Heart right ventricle (tissue), 16 donors: ENCODE measurements at regions not wholly inside any gene's neighbourhood (a gene's known extent, or its start where the extent isn't known, plus 50 kb on each side); places are given as distances from the start of the nearest gene placed in this dataset.

Experiments used
- ATAC-seq, 8 donors: fragments of 200-7000 bp; cut with Tn5 transposase; one replicate each; pipeline ENCODE4 v1.9.1; 2020; ENCODE audit warnings: mild to moderate bottlenecking in 8 of 8, moderate library complexity in 8 of 8, moderate number of reproducible peaks in 1 of 8
- DNase-seq, 2 donors: peaks; one replicate each; pipeline ENCODE4 v3.0.0-alpha.2; 2020
- H3K27ac ChIP-seq, 10 donors: fragments of 200-600 bp; sonication (generic) in 2 of 10; one replicate each; pipeline versions ENCODE4 v1.5.0 to v1.8.0; 2020 to 2022; ENCODE audit warnings: mild to moderate bottlenecking in 3 of 10
- H3K27me3 ChIP-seq, 7 donors: fragments of 200-600 bp; one replicate each; pipeline ENCODE4 v1.8.0; 2021 to 2022; ENCODE audit warnings: mild to moderate bottlenecking in 2 of 7
- H3K36me3 ChIP-seq, 9 donors: fragments of 200-600 bp; sonication (generic) in 1 of 9; one replicate each; pipeline versions ENCODE4 v1.5.0 to v1.8.0; 2020 to 2022; ENCODE audit warnings: mild to moderate bottlenecking in 2 of 9
- H3K4me1 ChIP-seq, 9 donors: fragments of 200-600 bp; sonication (generic) in 1 of 9; one replicate each; pipeline versions ENCODE4 v1.5.0 to v1.8.0; 2020 to 2022; ENCODE audit warnings: mild to moderate bottlenecking in 4 of 9
- H3K4me3 ChIP-seq, 10 donors: fragments of 200-600 bp; sonication (generic) in 2 of 10; one replicate each; pipeline versions ENCODE4 v1.5.0 to v1.8.0; 2020 to 2022; ENCODE audit warnings: mild to moderate bottlenecking in 7 of 10, moderate library complexity in 2 of 10
- H3K9me3 ChIP-seq, 11 donors: fragments of 200-600 bp in 10 of 11; sonication (generic) in 2 of 11; one replicate each; pipeline versions ENCODE4 v1.5.0 to v1.8.0; 2013 to 2022; ENCODE audit warnings: mild to moderate bottlenecking in 2 of 11, control low read depth in 1 of 11, moderate library complexity in 1 of 11
- CTCF ChIP-seq, 9 donors: fragments of 200-600 bp; sonication (generic) in 2 of 9; IDR thresholded peaks; one replicate each; pipeline versions ENCODE4 v1.5.0 to v1.8.0; 2021 to 2022; ENCODE audit warnings: antibody characterized with exemption in 9 of 9, mild to moderate bottlenecking in 5 of 9, moderate library complexity in 1 of 9
- WGBS, 2 donors: extraction: QIAGEN DNeasy Blood & Tissue Kit; methylation state at CpG; one replicate each; pipeline ENCODE4 v1.1.7; 2013; ENCODE audit warnings: inconsistent platforms in 1 of 2; 5-methylcytosine and 5-hydroxymethylcytosine counted together
- intact Hi-C, 10 donors: fragments of 100-400 bp; cut with DNase I; formaldehyde crosslinking; loops; one replicate each; pipeline versions ENCODE4 v1.11.1 to v1.14.2; 2022
- donor health status: Arrhythmogenic right ventricular cardiomyopathy.
- donor health status: ischemic (EF 13 %, LVEDD 7.1; RV severe dilation, severe dysfunction).
- donor health status: healthy with polysubstance abuse.
- donor health status: DM: no; HTN: yes; CAD: no.
- donor health status: DM: no; HTN: no; CAD: no.
- donor health status: ischemic (EF 25% LVEDD 6.9; RV normal size, moderate dysfunction).
- donor health status: ischemic (EF 25% LVEDD 5.7; RV mildly dilated, moderate dysfunction).
- donor health status: healthy.
- donor health status: DM: yes; HTN: yes; CAD: no.
- donor health status: Ischemic cardiomyopathy.
- donor health status: ischemic (EF 35%, LVEDD 5.7; RV mildly dilated, moderate dysfunction).
- donor health status: nonischemic (EF 11% LVEDD 7.7; RV severe dilation, severe dysfunction).
- donor health status: DM: yes; HTN: yes; CAD: no.
- donor health status: PGD.
- donor health status: ischemic (EF 29% LVEDD 5.4; RV normal size, mild dysfunction).
- donor health status: nonischemic (EF 23%, LVEDD 6.1; RV moderate dilation, normal function).

GRCh38 chr2:83565181-83565580, 893.9 kb downstream of the SUCLG1 start:
- WGBS, 2 donors: 63 to 68% methylated on average over 4 of the region's 4 CpGs
- Histone ChIP-seq H3K27me3 (no peaks in the 10 kb centered on the region), H3K4me3 (no peak overlapping the region), H3K4me1 (no peaks in the 10 kb centered on the region), H3K9me3 (no peaks in the 10 kb centered on the region), H3K36me3 (no peaks in the 10 kb centered on the region), H3K27ac (no peak overlapping the region)
- no peak for TF ChIP-seq CTCF (IDR thresholded peaks at IDR 0.05)
- DNase-seq (no peak), ATAC-seq (no peak)
- intact Hi-C loops: no loop called here

- Histone ChIP-seq H3K36me3 (no peaks in the 10 kb centered on the region), H3K4me3 (no peak overlapping the region), H3K27me3 (no peaks in the 10 kb centered on the region), H3K4me1 (no peaks in the 10 kb centered on the region), H3K9me3 (peaks cover 0 to 2% (median 0%) of the 10 kb centered on the region in 11 donors), H3K27ac (no peak overlapping the region)
- intact Hi-C loops: loop anchor here in 1 of 10 donors (5.0 kb wide), 1 partner anchor 1814 kb away; no protein-coding TSS in a partner anchor
- WGBS, 2 donors: 66 to 71% methylated on average over 3 of the region's 3 CpGs
- TF ChIP-seq CTCF (IDR thresholded peaks at IDR 0.05): no peak
- ATAC-seq (no peak), DNase-seq (no peak)
These were observed 897.5 kb downstream of the SUCLG1 start for GRCh38 chr2:83561592-83561991.

GRCh38 chr2:83536556-83536955, 922.5 kb downstream of the SUCLG1 start:
- H3K36me3 ChIP-seq: no peaks in the 10 kb centered on the region
- intact Hi-C loops: no loop called here
- no peak overlapping the region for H3K4me3 ChIP-seq
- H3K27ac ChIP-seq: no peak overlapping the region
- peaks cover 0 to 2% (median 0%) of the 10 kb centered on the region in 11 donors for H3K9me3 ChIP-seq
- ATAC-seq (no peak), DNase-seq (no peak)
- H3K4me1 ChIP-seq: no peaks in the 10 kb centered on the region
- no peak for TF ChIP-seq CTCF (IDR thresholded peaks at IDR 0.05)
- no peaks in the 10 kb centered on the region for H3K27me3 ChIP-seq
- 37 to 41% methylated on average over 2 of the region's 2 CpGs for WGBS, 2 donors

GRCh38 chr2:83534416-83534815, 924.7 kb downstream of the SUCLG1 start:
- H3K36me3 ChIP-seq: no peaks in the 10 kb centered on the region
- peaks cover 0 to 2% (median 0%) of the 10 kb centered on the region in 11 donors for H3K9me3 ChIP-seq
- intact Hi-C loops: no loop called here
- no peaks in the 10 kb centered on the region for H3K27me3 ChIP-seq
- DNase-seq (no peak), ATAC-seq (no peak)
- no peaks in the 10 kb centered on the region for H3K4me1 ChIP-seq
- no peak overlapping the region for H3K4me3 ChIP-seq
- H3K27ac ChIP-seq: no peak overlapping the region
- WGBS, 2 donors: 84 to 89% methylated on average over 2 of the region's 2 CpGs
- no peak for TF ChIP-seq CTCF (IDR thresholded peaks at IDR 0.05)
